Stimulated activated naive CD8-positive, alpha-beta T cell treated with anti-CD3 and anti-CD28 coated beads, Interleukin-15, amount 100 ng/mL, for 72 hours (primary cell): ENCODE measurements at regions not wholly inside any gene's neighbourhood (a gene's known extent, or its start where the extent isn't known, plus 50 kb on each side); places are given as distances from the start of the nearest gene placed in this dataset.

Experiments
- ATAC-seq: fragments of 150-1000 bp; cut with Tn5 transposase; 2 replicates; pipeline ENCODE4 v1.10.0; 2021; ENCODE audit warnings: mild to moderate bottlenecking, moderate library complexity
- DNase-seq, 2 donors: peaks; one replicate each; pipeline ENCODE4 v3.0.0; 2021 to 2022
- H3K27ac Mint-ChIP-seq, 2 donors: one replicate each; pipeline ENCODE4 v1.8.0; 2022; ENCODE audit warnings: mild to moderate bottlenecking in 2 of 2, mixed read lengths in 2 of 2, moderate library complexity in 2 of 2
- H3K27me3 Mint-ChIP-seq: one replicate; pipeline ENCODE4 v1.8.0; 2022; ENCODE audit warnings: mixed read lengths
- H3K4me1 Mint-ChIP-seq: one replicate; pipeline ENCODE4 v1.8.0; 2022; ENCODE audit warnings: mild to moderate bottlenecking, mixed read lengths
- H3K4me3 Mint-ChIP-seq, 2 donors: one replicate each; pipeline ENCODE4 v1.8.0; 2022; ENCODE audit warnings: mild to moderate bottlenecking in 2 of 2, mixed read lengths in 2 of 2, moderate library complexity in 1 of 2
- H3K9me3 Mint-ChIP-seq, 2 donors: one replicate each; pipeline ENCODE4 v1.8.0; 2022; ENCODE audit warnings: mixed read lengths in 2 of 2

DNA sequence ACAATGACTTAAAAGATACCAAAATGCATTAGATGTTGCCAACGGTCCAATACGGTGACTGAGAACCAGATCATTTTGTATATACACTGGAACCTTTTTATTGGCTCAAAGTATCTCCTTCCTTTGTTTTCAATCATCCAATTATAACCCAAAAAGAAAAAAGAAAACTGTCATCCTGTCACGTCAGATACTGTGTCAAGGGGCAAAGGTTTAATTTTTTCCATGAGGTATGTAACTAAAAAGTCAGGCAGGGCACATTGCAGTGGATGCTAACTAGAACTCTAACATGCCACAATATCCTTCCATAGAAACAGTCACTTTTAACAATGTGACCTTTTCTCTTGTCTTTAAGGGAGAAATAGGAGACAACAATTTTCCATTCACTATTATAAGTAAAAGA, 267.6 kb upstream of the NEBL start:
- Mint-ChIP-seq H3K4me3 (no peak overlapping the region), H3K27ac (no peak overlapping the region)
- ATAC-seq: no peak

DNA sequence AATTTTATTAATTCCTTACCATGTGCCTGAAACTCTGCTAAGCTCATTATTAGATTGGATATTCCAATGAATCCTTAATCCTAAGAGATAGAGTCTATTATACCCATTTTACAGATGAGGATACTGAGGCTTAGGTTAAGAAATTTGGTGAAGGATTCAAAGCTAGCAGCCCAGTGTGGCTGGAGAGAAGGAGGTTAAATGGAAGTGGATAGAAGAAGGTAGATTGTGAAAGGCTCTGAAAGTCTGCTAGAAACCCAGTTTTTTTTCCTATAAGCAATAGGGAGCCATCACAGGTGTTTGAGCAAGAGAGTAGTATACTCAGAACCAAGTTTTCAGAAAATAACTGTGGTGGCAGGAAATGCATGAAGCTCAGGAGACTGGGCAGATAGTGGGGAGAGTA, 265.8 kb upstream of the NEBL start:
- ATAC-seq: no peak
- Mint-ChIP-seq H3K4me1 (no peaks in the 10 kb centered on the region), H3K27ac (no peak overlapping the region), H3K4me3 (no peak overlapping the region), H3K9me3 (peaks cover 0 to 14% of the 10 kb centered on the region in 2 donors), H3K27me3 (peaks cover 17% of the 10 kb centered on the region)
- no peak for DNase-seq

More for the DNA sequence above, 267.6 kb upstream of the NEBL start:
- peaks cover 11% of the 10 kb centered on the region for H3K27me3 Mint-ChIP-seq
- no peaks in the 10 kb centered on the region for H3K4me1 Mint-ChIP-seq
- H3K9me3 Mint-ChIP-seq: peaks cover 0 to 14% of the 10 kb centered on the region in 2 donors
- no peak for DNase-seq

DNA sequence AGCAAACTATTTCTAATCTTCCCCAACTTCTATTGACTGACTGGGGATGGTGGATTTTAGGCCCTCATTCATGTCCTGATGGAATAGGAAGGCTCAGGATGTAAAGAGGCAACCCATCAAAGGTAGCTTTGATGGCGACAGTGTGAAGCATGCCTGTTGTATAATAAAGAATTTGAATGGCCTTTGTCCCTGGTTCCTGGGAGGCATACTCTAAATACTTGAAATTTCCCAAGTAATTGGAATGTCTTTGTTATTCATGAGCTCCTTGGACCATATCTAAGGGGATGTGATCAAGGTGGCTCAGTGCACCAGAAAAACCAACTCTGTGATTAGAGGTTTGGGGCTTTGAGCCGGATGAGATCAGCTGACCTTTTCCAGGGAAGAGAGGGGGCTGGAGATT, 264.5 kb upstream of the NEBL start:
- Mint-ChIP-seq H3K27me3 (peaks cover 17% of the 10 kb centered on the region), H3K27ac (no peak overlapping the region), H3K4me1 (no peaks in the 10 kb centered on the region), H3K4me3 (no peak overlapping the region), H3K9me3 (peaks cover 0 to 14% of the 10 kb centered on the region in 2 donors)
- ATAC-seq (no peak), DNase-seq (no peak)

DNA sequence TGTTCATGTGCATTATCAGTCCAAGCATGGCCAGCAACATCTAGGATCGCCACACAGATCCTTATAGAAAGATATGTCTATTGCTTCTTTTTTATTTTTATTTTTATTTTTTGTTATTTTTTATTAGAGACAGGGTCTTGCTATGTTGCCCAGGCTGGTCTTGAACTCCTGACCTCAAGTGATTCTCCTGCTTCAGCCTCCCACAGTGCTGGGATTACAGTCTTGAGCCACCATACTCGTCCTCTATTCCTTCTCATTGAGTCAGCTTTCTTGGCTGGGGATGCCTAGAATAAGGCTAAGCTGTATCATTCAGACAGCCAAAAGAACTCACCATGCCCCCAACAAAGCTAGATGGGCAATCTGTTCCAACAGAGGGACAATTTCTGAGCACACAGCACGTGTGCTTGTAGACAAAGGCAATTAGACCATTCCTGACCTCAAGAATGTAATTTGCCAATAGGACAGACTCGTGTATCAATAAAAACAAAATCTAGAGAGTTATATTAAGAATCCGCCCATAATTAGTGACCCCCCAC, 264.0 kb upstream of the NEBL start:
- Mint-ChIP-seq H3K27me3 (peaks cover 17% of the 10 kb centered on the region), H3K27ac (no peak overlapping the region), H3K4me3 (no peak overlapping the region), H3K9me3 (peaks cover 0 to 14% of the 10 kb centered on the region in 2 donors), H3K4me1 (no peaks in the 10 kb centered on the region)
- DNase-seq (no peak), ATAC-seq (no peak)

DNA sequence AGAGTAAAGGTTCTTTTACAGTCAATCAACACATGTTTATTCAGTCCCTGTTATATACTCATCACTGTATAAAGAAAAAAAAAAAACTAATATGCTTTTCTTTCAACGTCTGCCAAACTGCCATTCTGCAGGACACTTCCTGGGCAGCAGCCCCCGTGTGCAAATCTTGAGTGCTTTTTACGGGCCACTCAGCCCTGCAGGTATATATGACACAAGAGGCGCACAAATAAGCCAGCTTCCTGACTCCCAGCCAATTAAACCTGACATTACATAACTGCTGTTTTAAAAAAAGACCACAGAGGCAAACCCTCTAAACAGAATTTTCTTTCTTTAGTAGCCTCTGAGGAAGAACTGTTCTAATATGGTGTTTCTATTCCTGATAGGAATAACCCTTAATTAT, 263.0 kb upstream of the NEBL start:
- peaks cover 17% of the 10 kb centered on the region for H3K27me3 Mint-ChIP-seq
- peaks cover 0 to 14% of the 10 kb centered on the region in 2 donors for H3K9me3 Mint-ChIP-seq
- no peak overlapping the region for H3K27ac Mint-ChIP-seq
- ATAC-seq (no peak), DNase-seq (no peak)
- no peak overlapping the region for H3K4me3 Mint-ChIP-seq
- H3K4me1 Mint-ChIP-seq: no peaks in the 10 kb centered on the region

DNA sequence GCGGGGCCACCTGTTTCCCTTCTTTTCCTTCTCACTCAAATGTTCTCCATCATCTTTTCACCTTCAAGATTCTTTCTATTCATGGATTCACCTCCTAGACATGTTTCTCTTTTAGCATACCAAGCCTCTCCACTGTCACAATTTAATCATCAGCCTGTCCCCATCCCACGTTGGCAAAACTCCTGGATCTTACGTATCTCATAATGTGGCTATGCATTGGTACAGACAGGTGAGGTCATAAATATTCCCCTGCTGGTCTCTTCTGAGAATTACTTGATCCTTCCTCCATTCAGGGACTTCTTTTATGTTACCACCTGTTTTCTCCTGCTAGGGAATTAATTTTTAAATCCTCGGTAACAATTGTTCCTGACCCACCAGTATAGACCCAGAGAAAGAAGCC, 262.6 kb upstream of the NEBL start:
- peaks cover 0 to 14% of the 10 kb centered on the region in 2 donors for H3K9me3 Mint-ChIP-seq
- H3K4me3 Mint-ChIP-seq: no peak overlapping the region
- no peak for DNase-seq
- peaks cover 17% of the 10 kb centered on the region for H3K27me3 Mint-ChIP-seq
- no peak for ATAC-seq
- no peak overlapping the region for H3K27ac Mint-ChIP-seq
- H3K4me1 Mint-ChIP-seq: no peaks in the 10 kb centered on the region

DNA sequence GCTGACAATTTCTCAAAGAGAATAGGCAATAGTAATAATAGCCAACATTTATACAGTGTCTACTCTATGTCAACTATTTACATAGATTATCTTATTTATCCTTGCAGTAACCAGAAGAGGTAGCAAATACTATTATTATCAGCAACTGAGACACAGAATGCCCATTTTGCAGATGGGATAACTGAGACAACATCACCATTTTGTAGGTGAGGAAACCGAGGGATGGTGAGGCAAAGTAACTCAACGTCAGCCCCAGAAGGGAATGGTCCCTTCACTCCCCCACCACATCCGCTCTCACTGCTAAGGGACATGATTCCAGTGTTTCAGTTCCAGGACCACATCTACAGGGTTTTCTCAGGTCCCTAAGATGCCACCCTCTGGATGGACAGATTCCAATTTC, 261.2 kb upstream of the NEBL start:
- peaks cover 0 to 14% of the 10 kb centered on the region in 2 donors for H3K9me3 Mint-ChIP-seq
- DNase-seq: no peak
- ATAC-seq: no peak
- H3K4me1 Mint-ChIP-seq: no peaks in the 10 kb centered on the region
- no peak overlapping the region for H3K27ac Mint-ChIP-seq
- peaks cover 17% of the 10 kb centered on the region for H3K27me3 Mint-ChIP-seq
- H3K4me3 Mint-ChIP-seq: no peak overlapping the region

DNA sequence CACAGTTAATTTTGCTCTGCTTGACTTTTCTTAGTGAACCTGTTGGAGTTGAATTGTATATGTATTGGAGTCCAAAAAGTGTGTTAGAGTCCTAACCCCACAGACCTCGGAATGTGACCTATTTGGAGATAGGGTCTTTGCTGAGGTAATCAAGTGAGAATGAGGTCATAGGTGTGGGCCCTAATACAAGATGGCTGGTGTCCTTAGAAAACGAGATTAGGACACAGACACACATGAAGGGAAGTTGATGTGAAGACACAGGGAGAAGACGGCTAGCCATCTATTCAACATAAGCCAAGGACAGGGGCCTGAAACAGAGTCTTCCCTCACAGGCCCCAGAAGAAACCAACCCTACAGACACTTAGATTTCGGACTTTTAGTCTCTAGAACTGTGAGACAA, 260.6 kb upstream of the NEBL start:
- DNase-seq (no peak), ATAC-seq (no peak)
- H3K4me1 Mint-ChIP-seq: no peaks in the 10 kb centered on the region
- H3K4me3 Mint-ChIP-seq: no peak overlapping the region
- peaks cover 18% of the 10 kb centered on the region for H3K27me3 Mint-ChIP-seq
- no peak overlapping the region for H3K27ac Mint-ChIP-seq
- H3K9me3 Mint-ChIP-seq: peaks cover 0 to 10% of the 10 kb centered on the region in 2 donors

DNA sequence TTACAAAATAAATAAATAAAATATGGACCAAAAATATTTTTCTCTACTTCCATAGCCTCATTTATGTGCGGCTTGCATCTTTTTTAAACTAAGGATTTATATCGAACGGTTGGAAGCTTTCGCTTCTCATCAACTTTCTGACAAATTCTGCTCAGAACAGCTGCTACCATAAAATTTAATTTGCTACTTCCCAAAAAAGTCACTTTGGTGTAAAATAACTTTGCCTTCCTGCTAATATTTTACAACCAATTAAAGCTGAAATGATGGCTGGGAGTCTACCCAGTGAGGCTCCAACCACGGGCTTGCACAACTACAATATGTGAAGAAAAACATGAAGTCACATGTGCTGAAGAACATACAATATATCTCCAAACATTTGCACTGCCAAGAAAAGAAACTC, 253.1 kb upstream of the NEBL start:
- Mint-ChIP-seq H3K27ac (no peak overlapping the region), H3K4me3 (no peak overlapping the region), H3K4me1 (no peaks in the 10 kb centered on the region), H3K27me3 (peaks cover 16% of the 10 kb centered on the region), H3K9me3 (no peaks in the 10 kb centered on the region)
- ATAC-seq: no peak
- no peak for DNase-seq

DNA sequence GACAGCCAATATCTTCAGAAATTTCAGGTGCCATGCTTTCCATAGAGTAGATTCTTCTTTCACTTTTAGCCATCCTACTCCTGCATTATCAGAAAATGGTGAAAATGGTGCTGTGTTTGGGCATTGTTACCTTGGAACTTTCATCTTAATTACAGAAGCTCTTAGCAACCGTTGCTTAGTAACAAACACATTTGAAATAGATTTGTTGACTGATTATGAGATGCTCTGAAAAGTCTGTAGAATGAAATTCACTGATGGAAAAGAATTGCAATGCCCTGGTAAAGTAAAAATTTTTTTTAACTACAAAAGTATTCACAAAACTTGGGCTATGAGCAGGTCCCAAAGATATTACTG, 249.3 kb upstream of the NEBL start:
- Mint-ChIP-seq H3K27me3 (peaks cover 3% of the 10 kb centered on the region), H3K9me3 (no peaks in the 10 kb centered on the region), H3K27ac (no peak overlapping the region), H3K4me1 (no peaks in the 10 kb centered on the region), H3K4me3 (no peak overlapping the region)
- DNase-seq: no peak
- ATAC-seq: no peak

DNA sequence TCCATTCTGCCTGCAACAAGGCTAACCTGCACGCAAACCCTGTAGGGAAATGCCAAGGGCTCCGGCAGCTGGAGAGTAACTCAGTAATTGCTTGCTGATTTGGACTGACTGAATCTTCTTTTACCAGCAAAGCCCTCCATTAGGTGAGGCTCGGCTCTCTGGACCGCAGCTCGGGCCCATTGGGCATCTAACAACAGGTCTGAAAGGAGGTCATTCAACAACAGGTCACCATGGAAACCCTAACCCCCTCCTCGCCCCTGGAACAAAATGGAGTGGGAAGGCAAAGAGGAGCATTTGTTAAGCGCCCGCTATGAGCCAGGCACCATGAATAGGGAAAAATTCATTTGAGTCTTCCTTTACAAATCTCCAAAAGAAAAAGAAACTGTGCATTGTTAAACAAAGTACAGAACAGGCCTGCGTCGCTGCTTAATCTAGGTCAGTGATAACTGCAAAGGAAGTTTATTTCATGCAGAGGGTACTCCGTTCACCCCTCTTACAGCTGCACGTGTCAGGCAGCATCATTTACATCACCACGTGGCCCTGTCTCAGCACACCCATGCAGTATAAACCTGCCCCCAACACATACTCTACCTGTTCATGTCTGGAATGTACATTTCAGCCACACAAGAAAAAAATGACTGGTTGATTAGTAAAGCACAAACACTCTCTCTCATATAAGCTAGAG, 248.8 kb upstream of the NEBL start:
- no peak overlapping the region for H3K4me3 Mint-ChIP-seq
- H3K4me1 Mint-ChIP-seq: no peaks in the 10 kb centered on the region
- no peaks in the 10 kb centered on the region for H3K9me3 Mint-ChIP-seq
- no peaks in the 10 kb centered on the region for H3K27me3 Mint-ChIP-seq
- H3K27ac Mint-ChIP-seq: no peak overlapping the region
- DNase-seq: no peak
- ATAC-seq: no peak

DNA sequence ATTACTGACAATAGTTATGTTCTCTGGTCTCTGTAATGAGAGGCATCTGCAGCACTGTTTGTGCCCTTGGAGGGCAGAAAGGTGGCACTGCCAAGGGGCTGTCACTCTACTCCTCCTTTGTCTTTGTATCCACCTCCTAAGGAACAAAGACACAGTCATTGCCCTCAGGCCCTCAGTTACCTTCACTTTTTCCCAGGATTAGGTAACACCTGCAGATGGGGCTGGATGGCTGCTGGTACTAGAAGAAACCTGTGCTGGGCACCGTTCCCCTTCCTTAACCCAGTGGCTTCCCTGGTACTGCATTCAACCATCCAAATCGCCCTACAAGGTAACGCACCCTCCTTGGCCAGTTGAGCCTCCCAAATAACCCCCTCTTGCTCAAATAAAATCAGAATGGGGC, 246.9 kb upstream of the NEBL start:
- H3K27ac Mint-ChIP-seq: no peak overlapping the region
- H3K27me3 Mint-ChIP-seq: no peaks in the 10 kb centered on the region
- H3K4me1 Mint-ChIP-seq: no peaks in the 10 kb centered on the region
- no peak for ATAC-seq
- no peak overlapping the region for H3K4me3 Mint-ChIP-seq
- H3K9me3 Mint-ChIP-seq: no peaks in the 10 kb centered on the region
- DNase-seq: no peak

DNA sequence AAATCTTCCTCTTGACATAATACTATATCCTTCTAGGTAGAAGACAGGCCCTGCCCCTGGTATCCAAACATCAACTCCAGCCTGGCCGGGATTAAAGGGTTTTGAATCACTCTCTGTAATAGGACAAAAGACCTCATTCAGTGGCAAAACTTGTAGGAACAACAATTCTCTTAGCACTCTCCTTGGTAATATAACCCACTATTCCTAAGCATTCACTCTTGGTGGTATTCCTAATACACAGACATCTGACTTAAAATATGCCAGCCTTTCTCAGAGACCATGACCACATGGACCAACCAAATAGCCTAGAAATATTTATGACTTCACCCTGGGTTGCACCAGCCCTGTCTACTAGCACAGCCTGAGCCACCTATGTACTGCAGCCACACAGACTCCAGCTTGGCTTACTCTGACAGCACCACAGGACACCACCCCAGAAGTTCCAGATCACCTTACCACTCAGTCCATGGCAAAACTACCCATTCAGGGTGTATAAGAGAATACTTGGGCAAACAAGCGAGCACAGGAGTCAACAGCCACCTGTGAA, 244.9 kb upstream of the NEBL start:
- Mint-ChIP-seq H3K9me3 (no peaks in the 10 kb centered on the region), H3K27ac (no peak overlapping the region), H3K4me1 (no peaks in the 10 kb centered on the region), H3K4me3 (no peak overlapping the region), H3K27me3 (no peaks in the 10 kb centered on the region)
- DNase-seq: no peak
- no peak for ATAC-seq

DNA sequence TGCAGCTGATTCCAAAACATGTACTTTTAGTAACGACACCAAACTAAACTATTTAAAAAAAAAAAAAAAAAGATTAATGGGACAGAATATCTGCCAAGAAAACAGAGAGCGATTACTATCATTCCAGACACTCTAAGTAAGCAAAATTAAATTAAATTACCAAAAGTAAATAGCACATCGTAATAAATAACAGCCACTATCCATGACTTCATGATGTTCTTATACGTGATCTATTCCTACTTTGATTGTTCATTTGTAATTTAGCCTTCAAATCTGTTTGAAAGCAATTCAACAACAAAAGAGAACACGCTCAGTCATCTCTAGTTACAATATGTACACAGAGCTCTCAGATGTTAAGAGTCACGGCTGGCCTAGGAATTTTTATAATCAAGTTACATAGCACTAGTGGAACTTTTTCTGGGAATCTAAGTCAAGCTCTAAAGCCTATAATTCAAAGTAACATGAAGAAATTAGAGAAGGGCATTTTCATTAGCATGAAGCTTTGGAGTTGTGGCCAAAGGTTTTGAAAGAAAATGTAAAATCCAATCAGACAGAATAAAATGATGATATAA, 241.7 kb upstream of the NEBL start:
- DNase-seq: no peak
- ATAC-seq: no peak
- no peak overlapping the region for H3K27ac Mint-ChIP-seq
- peaks cover 4 to 5% of the 10 kb centered on the region in 2 donors for H3K9me3 Mint-ChIP-seq
- no peak overlapping the region for H3K4me3 Mint-ChIP-seq
- peaks cover 11% of the 10 kb centered on the region for H3K27me3 Mint-ChIP-seq
- H3K4me1 Mint-ChIP-seq: no peaks in the 10 kb centered on the region

DNA sequence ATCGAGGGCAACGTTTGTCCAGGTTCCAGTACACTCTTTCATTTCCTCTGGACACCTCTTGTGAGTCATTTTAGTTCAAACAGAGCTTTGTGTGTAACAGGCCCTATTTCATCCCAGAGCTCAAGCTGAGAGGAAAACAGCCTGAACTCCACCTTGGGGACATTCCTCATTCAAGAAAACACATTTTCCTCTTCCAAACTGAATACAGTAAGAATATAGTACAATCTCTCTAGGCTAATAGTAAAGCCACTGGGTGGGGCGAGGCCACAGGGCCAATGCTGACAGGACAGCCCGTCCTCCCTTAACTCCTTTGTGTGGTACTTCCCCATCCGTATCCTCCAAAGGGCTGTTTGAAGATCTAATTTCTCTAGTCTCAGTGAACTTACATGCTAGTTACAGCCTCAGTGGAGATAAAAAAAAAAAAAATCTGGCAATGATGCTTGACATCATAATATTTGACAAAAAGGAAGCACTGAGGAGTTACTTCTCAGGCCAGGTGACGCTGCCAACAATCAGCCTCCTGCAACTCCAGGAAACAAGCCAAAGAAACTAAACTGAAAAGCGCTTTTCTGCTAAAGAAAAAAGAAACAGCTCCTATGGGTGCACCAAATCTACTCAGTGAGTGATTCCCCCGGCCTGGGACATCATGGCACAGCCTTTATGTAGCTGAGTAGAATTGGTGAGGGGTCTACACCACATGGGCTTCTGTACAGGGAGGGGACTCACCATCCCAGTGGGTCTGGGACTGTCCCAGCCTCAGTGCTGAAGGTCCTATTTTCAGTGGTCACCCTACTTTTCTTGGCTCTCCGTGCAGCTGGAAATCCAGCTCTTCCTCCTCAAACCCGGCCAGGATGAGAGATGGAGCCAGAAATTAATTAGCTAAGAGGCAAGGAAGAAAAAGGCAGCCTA, 238.2 kb upstream of the NEBL start:
- H3K4me1 Mint-ChIP-seq: no peaks in the 10 kb centered on the region
- ATAC-seq: no peak
- peaks cover 4 to 5% of the 10 kb centered on the region in 2 donors for H3K9me3 Mint-ChIP-seq
- H3K27ac Mint-ChIP-seq: peak overlapping the region in 1 of 2 donors; percentile 81
- no peak for DNase-seq
- no peak overlapping the region for H3K4me3 Mint-ChIP-seq
- H3K27me3 Mint-ChIP-seq: peaks cover 11% of the 10 kb centered on the region

DNA sequence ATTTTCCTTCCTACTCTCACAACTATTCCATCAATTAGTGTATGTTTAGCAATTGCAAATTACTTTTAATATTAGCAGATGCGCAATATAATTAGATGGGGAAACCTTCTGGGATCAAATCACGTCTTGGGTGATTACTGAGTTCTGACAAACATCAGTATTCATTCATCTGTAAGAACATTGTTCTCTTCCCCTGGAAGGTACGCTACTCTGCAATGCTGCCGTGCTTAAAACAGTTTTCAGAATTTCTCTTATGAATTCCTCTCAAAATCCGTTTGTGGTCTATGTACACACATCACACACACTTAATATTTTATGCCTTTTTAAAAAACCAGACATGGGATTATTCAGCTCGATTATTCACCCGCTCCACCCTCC, 237.5 kb upstream of the NEBL start:
- Mint-ChIP-seq H3K27me3 (peaks cover 11% of the 10 kb centered on the region), H3K4me1 (no peaks in the 10 kb centered on the region), H3K9me3 (peaks cover 4 to 5% of the 10 kb centered on the region in 2 donors), H3K27ac (peak overlapping the region in 1 of 2 donors; percentile 81), H3K4me3 (no peak overlapping the region)
- DNase-seq (no peak), ATAC-seq (no peak)
